SJSA1 (cell line): ENCODE measurements at regions not wholly inside any gene's neighbourhood (a gene's known extent, or its start where the extent isn't known, plus 50 kb on each side); places are given as distances from the start of the nearest gene placed in this dataset.

Experiments used
- DNase-seq, 2 experiments: peaks; one replicate each; pipeline ENCODE4 v3.0.0-alpha.2; 2015 to 2020; ENCODE audit warnings: low spot score in 2 of 2, low read depth in 1 of 2
- H3K27ac ChIP-seq: fragments of 250-450 bp; sonication (Bioruptor Pico); 2 replicates; pipeline ENCODE4 v1.5.1; 2020; ENCODE audit warnings: mild to moderate bottlenecking, moderate library complexity
- H3K27me3 ChIP-seq: fragments of 250-450 bp; sonication (Bioruptor Pico); replicated peaks from 2 replicates; pipeline ENCODE4 v1.5.1; 2020; ENCODE audit warnings: mild to moderate bottlenecking, moderate library complexity
- H3K36me3 ChIP-seq: fragments of 250-450 bp; sonication (Bioruptor Pico); 2 replicates; pipeline ENCODE4 v1.5.1; 2020; ENCODE audit warnings: mild to moderate bottlenecking
- H3K4me1 ChIP-seq: fragments of 250-450 bp; sonication (Bioruptor Pico); replicated peaks from 2 replicates; pipeline ENCODE4 v1.6.1; 2021; ENCODE audit warnings: mild to moderate bottlenecking
- H3K4me3 ChIP-seq: fragments of 250-450 bp; sonication (Bioruptor Pico); 2 replicates; pipeline ENCODE4 v1.5.1; 2020; ENCODE audit warnings: mild to moderate bottlenecking
- H3K9me3 ChIP-seq: fragments of 250-450 bp; sonication (Bioruptor Pico); replicated peaks from 2 replicates; pipeline ENCODE4 v1.5.1; 2020; ENCODE audit warnings: mild to moderate bottlenecking

GRCh38 chr7:130943981-130944380 lies 210.0 kb upstream of the KLF14 start:
- Histone ChIP-seq H3K9me3 (no peaks in the 10 kb centered on the region), H3K27me3 (no peaks in the 10 kb centered on the region), H3K27ac (peak overlapping the region; percentile 68), H3K4me3 (peak overlapping the region; percentile 38; the same call in 1 of the 2 replicates), H3K4me1 (peaks cover 54% of the 10 kb centered on the region), H3K36me3 (peaks cover 23% of the 10 kb centered on the region)
- DNase-seq: no peak

GRCh38 chr7:130944997-130945396 lies 211.0 kb upstream of the KLF14 start:
- no peak for DNase-seq
- Histone ChIP-seq H3K4me1 (peaks cover 44% of the 10 kb centered on the region), H3K9me3 (no peaks in the 10 kb centered on the region), H3K27me3 (no peaks in the 10 kb centered on the region), H3K36me3 (peaks cover 20% of the 10 kb centered on the region), H3K27ac (no peak overlapping the region), H3K4me3 (no peak overlapping the region)

- no peak for DNase-seq
- no peak overlapping the region for H3K4me3 ChIP-seq
- no peak overlapping the region for H3K27ac ChIP-seq
- no peaks in the 10 kb centered on the region for H3K27me3 ChIP-seq
- H3K4me1 ChIP-seq: peaks cover 40% of the 10 kb centered on the region
- H3K9me3 ChIP-seq: no peaks in the 10 kb centered on the region
- peaks cover 22% of the 10 kb centered on the region for H3K36me3 ChIP-seq
Measured at GRCh38 chr7:130945411-130945811, 211.4 kb upstream of the KLF14 start.

GRCh38 chr7:130946114-130946513 lies 212.1 kb upstream of the KLF14 start:
- Histone ChIP-seq H3K4me3 (no peak overlapping the region), H3K36me3 (peaks cover 27% of the 10 kb centered on the region), H3K9me3 (no peaks in the 10 kb centered on the region), H3K27ac (no peak overlapping the region), H3K4me1 (peaks cover 33% of the 10 kb centered on the region), H3K27me3 (no peaks in the 10 kb centered on the region)
- no peak for DNase-seq

GRCh38 chr7:130947792-130948580 lies 214.0 kb upstream of the KLF14 start:
- Histone ChIP-seq H3K27ac (no peak overlapping the region), H3K4me3 (no peak overlapping the region), H3K27me3 (no peaks in the 10 kb centered on the region), H3K36me3 (peaks cover 39% of the 10 kb centered on the region), H3K9me3 (no peaks in the 10 kb centered on the region), H3K4me1 (peaks cover 23% of the 10 kb centered on the region)
- DNase-seq: no peak

GRCh38 chr7:130948822-130949221 lies 214.8 kb upstream of the KLF14 start:
- Histone ChIP-seq H3K4me3 (no peak overlapping the region), H3K27me3 (no peaks in the 10 kb centered on the region), H3K4me1 (peaks cover 22% of the 10 kb centered on the region), H3K27ac (no peak overlapping the region), H3K36me3 (peaks cover 41% of the 10 kb centered on the region), H3K9me3 (no peaks in the 10 kb centered on the region)
- no peak for DNase-seq

- no peak overlapping the region for H3K27ac ChIP-seq
- peaks cover 48% of the 10 kb centered on the region for H3K36me3 ChIP-seq
Measured at GRCh38 chr7:130949550-130949949, 215.5 kb upstream of the KLF14 start.

GRCh38 chr7:130950054-130950453 lies 216.0 kb upstream of the KLF14 start:
- Histone ChIP-seq H3K27me3 (no peaks in the 10 kb centered on the region), H3K4me1 (peaks cover 16% of the 10 kb centered on the region), H3K4me3 (no peak overlapping the region), H3K9me3 (no peaks in the 10 kb centered on the region), H3K36me3 (peaks cover 48% of the 10 kb centered on the region), H3K27ac (no peak overlapping the region)
- no peak for DNase-seq

More at GRCh38 chr7:130949550-130949949, 215.5 kb upstream of the KLF14 start:
- Histone ChIP-seq H3K27me3 (no peaks in the 10 kb centered on the region), H3K4me3 (no peak overlapping the region), H3K4me1 (peaks cover 16% of the 10 kb centered on the region), H3K9me3 (no peaks in the 10 kb centered on the region)
- DNase-seq: no peak

- Histone ChIP-seq H3K36me3 (peaks cover 48% of the 10 kb centered on the region), H3K9me3 (no peaks in the 10 kb centered on the region), H3K27me3 (no peaks in the 10 kb centered on the region), H3K4me3 (no peak overlapping the region), H3K27ac (no peak overlapping the region), H3K4me1 (peaks cover 12% of the 10 kb centered on the region)
- no peak for DNase-seq
Measured at GRCh38 chr7:130950741-130951140, 216.7 kb upstream of the KLF14 start.

- Histone ChIP-seq H3K27ac (no peak overlapping the region), H3K4me1 (peaks cover 10% of the 10 kb centered on the region), H3K36me3 (peaks cover 55% of the 10 kb centered on the region), H3K27me3 (no peaks in the 10 kb centered on the region), H3K4me3 (no peak overlapping the region), H3K9me3 (no peaks in the 10 kb centered on the region)
- no peak for DNase-seq
Measured at GRCh38 chr7:130951303-130951975, 217.4 kb upstream of the KLF14 start.

- DNase-seq: no peak
- H3K9me3 ChIP-seq: no peaks in the 10 kb centered on the region
- no peak overlapping the region for H3K4me3 ChIP-seq
- peaks cover 9% of the 10 kb centered on the region; the same call in 1 of the 2 replicates for H3K4me1 ChIP-seq
- H3K36me3 ChIP-seq: peaks cover 56% of the 10 kb centered on the region
- no peaks in the 10 kb centered on the region for H3K27me3 ChIP-seq
- no peak overlapping the region for H3K27ac ChIP-seq
Measured at GRCh38 chr7:130951976-130952876, 218.2 kb upstream of the KLF14 start.

- peaks cover 16% of the 10 kb centered on the region for H3K4me1 ChIP-seq
- H3K27me3 ChIP-seq: no peaks in the 10 kb centered on the region
- H3K9me3 ChIP-seq: no peaks in the 10 kb centered on the region
- no peak overlapping the region for H3K4me3 ChIP-seq
- H3K27ac ChIP-seq: no peak overlapping the region
- H3K36me3 ChIP-seq: peaks cover 57% of the 10 kb centered on the region
- no peak for DNase-seq
Measured at GRCh38 chr7:130953196-130953595, 219.2 kb upstream of the KLF14 start.

GRCh38 chr7:130954918-130955564 lies 221.0 kb upstream of the KLF14 start:
- peaks cover 31% of the 10 kb centered on the region for H3K4me1 ChIP-seq
- no peak overlapping the region for H3K27ac ChIP-seq
- H3K4me3 ChIP-seq: no peak overlapping the region
- DNase-seq: no peak
- no peaks in the 10 kb centered on the region for H3K27me3 ChIP-seq
- peaks cover 71% of the 10 kb centered on the region for H3K36me3 ChIP-seq
- H3K9me3 ChIP-seq: no peaks in the 10 kb centered on the region
